Osteocyte (in vitro differentiated cells): ENCODE measurements at regions not wholly inside any gene's neighbourhood (a gene's known extent, or its start where the extent isn't known, plus 50 kb on each side); places are given as distances from the start of the nearest gene placed in this dataset.

Source experiments
- DNase-seq: peaks from one replicate; pipeline ENCODE4 v3.0.0; 2021; ENCODE audit warnings: mixed read lengths; ENCODE audit not compliant: unreplicated experiment; ENCODE audit errors: extremely low spot score
- H3K27ac Mint-ChIP-seq: one replicate; pipeline ENCODE4 v1.8.0; 2021; ENCODE audit warnings: mild to moderate bottlenecking, mixed read lengths; ENCODE audit not compliant: unreplicated experiment
- H3K27me3 Mint-ChIP-seq: one replicate; pipeline ENCODE4 v1.8.0; 2021; ENCODE audit warnings: mixed read lengths; ENCODE audit not compliant: unreplicated experiment
- H3K36me3 Mint-ChIP-seq: one replicate; pipeline ENCODE4 v1.8.0; 2021; ENCODE audit warnings: mixed read lengths; ENCODE audit not compliant: unreplicated experiment
- H3K4me1 Mint-ChIP-seq: one replicate; pipeline ENCODE4 v1.8.0; 2021; ENCODE audit warnings: mixed read lengths; ENCODE audit not compliant: unreplicated experiment
- H3K4me3 Mint-ChIP-seq: one replicate; pipeline ENCODE4 v1.8.0; 2021; ENCODE audit warnings: mild to moderate bottlenecking, moderate library complexity, mixed read lengths; ENCODE audit not compliant: unreplicated experiment
- H3K9me3 Mint-ChIP-seq: one replicate; pipeline ENCODE4 v1.8.0; 2021; ENCODE audit warnings: mixed read lengths; ENCODE audit not compliant: unreplicated experiment
- TF ChIP-seq, protein P1 (sequence below): fragments of 200-600 bp; sonication (generic); IDR thresholded peaks from 2 replicates; pipeline ENCODE4 v1.5.0; 2021; ENCODE audit warnings: antibody characterized with exemption, mild to moderate bottlenecking, moderate library complexity

DNA sequence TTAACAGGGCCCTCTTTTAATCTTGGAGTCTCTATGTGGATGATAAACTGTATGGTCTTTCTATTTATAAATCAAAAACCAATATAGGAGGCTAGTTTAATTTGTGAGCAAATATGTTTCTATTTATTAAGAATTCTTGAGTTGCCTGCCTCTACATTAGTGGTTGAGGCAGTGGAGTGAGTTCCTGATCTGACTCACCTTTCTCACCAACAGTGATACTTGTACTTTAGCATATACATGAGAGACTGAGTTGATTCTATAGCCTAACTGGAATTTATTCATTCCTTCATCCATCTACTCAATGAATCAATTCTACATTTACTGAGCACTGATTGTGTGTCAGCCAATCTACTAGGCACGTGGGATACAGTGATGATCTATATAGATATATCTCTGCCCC lies 126.9 kb downstream of the TRMT11 start:
- H3K4me3 Mint-ChIP-seq, result no peak overlapping the region
- TF ChIP-seq, protein P1, sequence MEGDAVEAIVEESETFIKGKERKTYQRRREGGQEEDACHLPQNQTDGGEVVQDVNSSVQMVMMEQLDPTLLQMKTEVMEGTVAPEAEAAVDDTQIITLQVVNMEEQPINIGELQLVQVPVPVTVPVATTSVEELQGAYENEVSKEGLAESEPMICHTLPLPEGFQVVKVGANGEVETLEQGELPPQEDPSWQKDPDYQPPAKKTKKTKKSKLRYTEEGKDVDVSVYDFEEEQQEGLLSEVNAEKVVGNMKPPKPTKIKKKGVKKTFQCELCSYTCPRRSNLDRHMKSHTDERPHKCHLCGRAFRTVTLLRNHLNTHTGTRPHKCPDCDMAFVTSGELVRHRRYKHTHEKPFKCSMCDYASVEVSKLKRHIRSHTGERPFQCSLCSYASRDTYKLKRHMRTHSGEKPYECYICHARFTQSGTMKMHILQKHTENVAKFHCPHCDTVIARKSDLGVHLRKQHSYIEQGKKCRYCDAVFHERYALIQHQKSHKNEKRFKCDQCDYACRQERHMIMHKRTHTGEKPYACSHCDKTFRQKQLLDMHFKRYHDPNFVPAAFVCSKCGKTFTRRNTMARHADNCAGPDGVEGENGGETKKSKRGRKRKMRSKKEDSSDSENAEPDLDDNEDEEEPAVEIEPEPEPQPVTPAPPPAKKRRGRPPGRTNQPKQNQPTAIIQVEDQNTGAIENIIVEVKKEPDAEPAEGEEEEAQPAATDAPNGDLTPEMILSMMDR, result no peak
- DNase-seq, result no peak
- no peaks in the 10 kb centered on the region for H3K27me3 Mint-ChIP-seq
- no peaks in the 10 kb centered on the region for H3K4me1 Mint-ChIP-seq
- H3K9me3 Mint-ChIP-seq, result no peaks in the 10 kb centered on the region
- H3K36me3 Mint-ChIP-seq, result no peaks in the 10 kb centered on the region
- H3K27ac Mint-ChIP-seq, result no peak overlapping the region

DNA sequence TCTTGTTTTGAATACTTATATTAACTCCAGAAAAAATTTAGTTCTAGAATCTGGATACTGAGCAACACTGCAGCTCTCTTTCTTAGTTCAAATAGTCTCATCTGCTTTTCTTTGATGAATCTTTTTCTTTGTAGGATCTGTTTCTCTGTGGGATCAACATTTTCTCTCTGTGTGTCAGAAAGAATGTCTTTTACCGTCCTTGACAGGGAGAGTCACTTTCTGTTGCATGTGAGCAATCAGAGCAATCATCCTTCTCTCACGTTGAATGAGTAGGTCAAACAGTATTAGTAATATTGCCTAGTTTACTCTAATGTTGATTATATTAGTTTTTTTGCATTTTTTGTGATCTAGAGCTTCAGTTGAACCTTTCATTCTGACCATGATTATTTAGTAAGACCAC lies 130.9 kb downstream of the TRMT11 start:
- Mint-ChIP-seq H3K27me3 (no peaks in the 10 kb centered on the region), H3K4me1 (no peaks in the 10 kb centered on the region), H3K27ac (no peak overlapping the region), H3K36me3 (no peaks in the 10 kb centered on the region), H3K9me3 (no peaks in the 10 kb centered on the region), H3K4me3 (no peak overlapping the region)
- no peak for DNase-seq
- TF ChIP-seq, protein P1, result no peak

DNA sequence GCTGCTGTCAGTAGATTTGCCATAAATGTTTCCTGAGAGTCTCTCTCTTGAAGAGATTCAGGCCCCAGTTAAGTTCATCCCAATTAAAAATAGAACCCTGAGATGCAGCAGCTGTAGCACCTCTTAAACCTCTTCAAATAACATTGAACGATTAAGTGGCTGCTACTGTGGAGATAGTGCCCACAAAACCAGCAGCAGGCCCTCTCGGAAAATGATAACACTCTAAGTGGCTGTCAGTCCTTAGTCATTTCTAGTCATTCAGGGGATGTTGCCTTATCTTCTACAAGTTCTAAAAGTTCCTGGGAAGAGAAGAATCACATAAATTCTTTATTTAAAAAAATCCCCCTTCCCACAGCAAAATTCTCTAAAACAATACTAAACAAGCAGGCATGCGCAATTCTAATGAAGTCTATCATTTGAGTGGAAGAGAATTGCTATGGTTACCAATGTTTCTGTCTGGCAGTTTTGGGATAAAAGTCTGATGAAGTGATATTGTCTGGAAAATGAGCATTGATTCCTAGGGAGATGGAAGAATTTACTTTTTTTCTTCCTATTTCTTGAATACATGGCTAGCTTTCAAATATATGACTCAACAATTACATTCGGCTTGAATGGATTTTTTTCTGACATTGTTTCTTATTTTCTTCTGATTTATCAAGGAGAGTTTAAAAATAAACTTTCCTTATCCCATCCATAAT lies 131.9 kb downstream of the TRMT11 start:
- Mint-ChIP-seq H3K4me1 (no peaks in the 10 kb centered on the region), H3K36me3 (no peaks in the 10 kb centered on the region), H3K9me3 (no peaks in the 10 kb centered on the region), H3K4me3 (no peak overlapping the region), H3K27ac (no peak overlapping the region), H3K27me3 (no peaks in the 10 kb centered on the region)
- TF ChIP-seq, protein P1, result no peak
- DNase-seq, result no peak

DNA sequence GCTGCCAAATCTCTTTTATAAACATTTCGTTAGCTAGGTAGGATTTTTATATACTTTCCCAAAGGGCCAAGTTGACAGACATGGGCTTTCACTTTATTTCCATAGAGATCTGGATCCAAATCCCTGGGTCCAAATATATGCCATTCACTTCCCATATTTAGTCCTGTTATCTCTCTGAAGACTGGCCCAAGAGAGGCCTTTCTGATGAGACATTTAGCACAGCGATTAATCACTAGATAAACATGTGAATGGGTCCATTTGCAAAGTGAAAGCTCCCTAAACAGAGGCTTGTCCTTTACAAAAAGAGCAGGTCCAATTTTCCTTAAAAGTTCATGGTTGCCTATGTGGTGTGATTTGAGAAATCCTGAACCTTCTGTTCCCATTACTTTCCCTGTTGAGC lies 132.6 kb downstream of the TRMT11 start:
- Mint-ChIP-seq H3K4me1 (no peaks in the 10 kb centered on the region), H3K9me3 (no peaks in the 10 kb centered on the region), H3K36me3 (no peaks in the 10 kb centered on the region), H3K27ac (no peak overlapping the region), H3K4me3 (no peak overlapping the region), H3K27me3 (no peaks in the 10 kb centered on the region)
- TF ChIP-seq, protein P1, result no peak
- DNase-seq, result no peak

DNA sequence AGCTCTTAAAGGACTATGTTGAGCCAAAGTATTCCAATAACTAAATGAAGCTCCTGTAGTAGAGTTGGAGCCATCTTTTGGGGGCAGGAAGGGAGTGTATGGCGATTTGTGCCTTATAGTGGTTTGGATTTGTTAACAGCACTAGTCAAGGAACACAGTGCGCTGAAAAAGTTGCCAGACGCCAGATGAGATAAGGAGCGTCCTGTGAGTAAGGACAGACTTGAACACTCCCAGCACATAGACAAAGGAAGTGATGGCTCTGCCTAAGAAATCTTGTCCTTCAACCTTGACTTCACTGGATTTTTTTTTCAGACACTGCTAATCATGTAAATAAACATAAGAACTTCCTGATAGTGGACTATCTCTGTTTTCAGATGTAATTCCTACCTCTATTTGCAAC lies 136.9 kb downstream of the TRMT11 start:
- H3K27me3 Mint-ChIP-seq, result no peaks in the 10 kb centered on the region
- no peak overlapping the region for H3K27ac Mint-ChIP-seq
- TF ChIP-seq, protein P1, result no peak
- no peaks in the 10 kb centered on the region for H3K36me3 Mint-ChIP-seq
- no peaks in the 10 kb centered on the region for H3K9me3 Mint-ChIP-seq
- H3K4me1 Mint-ChIP-seq, result no peaks in the 10 kb centered on the region
- DNase-seq, result no peak
- no peak overlapping the region for H3K4me3 Mint-ChIP-seq
